Mesenchymal stem cell (in vitro differentiated cells and primary cell): ENCODE measurements at regions not wholly inside any gene's neighbourhood (a gene's known extent, or its start where the extent isn't known, plus 50 kb on each side); places are given as distances from the start of the nearest gene placed in this dataset.

ENCODE experiments used
- DNase-seq: peaks from one replicate; pipeline ENCODE4 v3.0.0-alpha.2; 2013
- H2AFZ ChIP-seq: one replicate; pipeline ENCODE4 v1.6.1; 2013; ENCODE audit warnings: low read depth, mild to moderate bottlenecking, control low read depth, inconsistent platforms, low read length, moderate library complexity
- H2AK5ac ChIP-seq: 2 replicates; pipeline ENCODE4 v1.6.1; 2013; ENCODE audit warnings: low read length, moderate library complexity, mild to moderate bottlenecking, inconsistent platforms; ENCODE audit not compliant: severe bottlenecking
- H2BK120ac ChIP-seq: one replicate; pipeline ENCODE4 v1.6.1; 2013; ENCODE audit warnings: low read depth, mild to moderate bottlenecking, inconsistent platforms, low read length, moderate library complexity
- H2BK12ac ChIP-seq, 2 experiments: one replicate each; pipeline ENCODE4 v1.6.1; 2013; ENCODE audit warnings: inconsistent platforms in 2 of 2, low read length in 2 of 2, mild to moderate bottlenecking in 2 of 2, moderate library complexity in 2 of 2, control low read depth in 1 of 2
- H2BK15ac ChIP-seq: one replicate; pipeline ENCODE4 v1.6.1; 2013; ENCODE audit warnings: mild to moderate bottlenecking, low read depth, inconsistent platforms; ENCODE audit not compliant: poor library complexity, severe bottlenecking
- H2BK5ac ChIP-seq: 2 replicates; pipeline ENCODE4 v1.6.1; 2013; ENCODE audit warnings: low read depth, mild to moderate bottlenecking, low read length, control low read depth, inconsistent platforms; ENCODE audit not compliant: poor library complexity, severe bottlenecking
- H3K14ac ChIP-seq, 2 experiments: one replicate each; pipeline ENCODE4 v1.6.1; 2013; ENCODE audit warnings: inconsistent platforms in 2 of 2, low read length in 2 of 2, control low read depth in 1 of 2, mild to moderate bottlenecking in 1 of 2, moderate library complexity in 1 of 2
- H3K18ac ChIP-seq, 2 experiments: one replicate each; pipeline ENCODE4 v1.6.1; 2013; ENCODE audit warnings: inconsistent platforms in 2 of 2, low read length in 2 of 2, control low read depth in 1 of 2, low read depth in 1 of 2, mild to moderate bottlenecking in 1 of 2
- H3K23ac ChIP-seq, 2 experiments: one replicate each; pipeline ENCODE4 v1.6.1; 2013; ENCODE audit warnings: inconsistent platforms in 2 of 2, low read length in 2 of 2, mild to moderate bottlenecking in 2 of 2, moderate library complexity in 2 of 2, control low read depth in 1 of 2
- H3K27ac ChIP-seq: 2 replicates; pipeline ENCODE4 v1.5.1; 2013; ENCODE audit warnings: mild to moderate bottlenecking, moderate library complexity, low read length, control low read depth, inconsistent platforms; ENCODE audit not compliant: poor library complexity, severe bottlenecking
- H3K27me3 ChIP-seq, 2 experiments: 2 replicates each; pipeline versions ENCODE4 v1.6.1 to v1.7.0; 2013; ENCODE audit warnings: low read length in 2 of 2, mild to moderate bottlenecking in 2 of 2, moderate library complexity in 2 of 2, control low read depth in 1 of 2, inconsistent platforms in 1 of 2; ENCODE audit not compliant: control insufficient read depth in 1 of 2, insufficient read depth in 1 of 2
- H3K36me3 ChIP-seq, 2 experiments: 2 replicates each; pipeline versions ENCODE4 v1.6.1 to v1.7.0; 2013; ENCODE audit warnings: low read length in 2 of 2, control low read depth in 1 of 2, inconsistent platforms in 1 of 2, low read depth in 1 of 2, mild to moderate bottlenecking in 1 of 2; ENCODE audit not compliant: insufficient read depth in 2 of 2, control insufficient read depth in 1 of 2
- H3K4ac ChIP-seq, 2 experiments: one replicate each; pipeline ENCODE4 v1.6.1; 2013; ENCODE audit warnings: inconsistent platforms in 2 of 2, low read length in 2 of 2, mild to moderate bottlenecking in 2 of 2, moderate library complexity in 2 of 2, control low read depth in 1 of 2, low read depth in 1 of 2
- H3K4me1 ChIP-seq: 2 replicates; pipeline ENCODE4 v1.6.1; 2013; ENCODE audit warnings: low read depth, low read length, control low read depth; ENCODE audit not compliant: control insufficient read depth, insufficient read depth
- H3K4me2 ChIP-seq: 2 replicates; pipeline ENCODE4 v1.6.1; 2013; ENCODE audit warnings: low read length, mild to moderate bottlenecking, inconsistent platforms; ENCODE audit not compliant: poor library complexity, severe bottlenecking
- H3K4me3 ChIP-seq, 2 experiments: 2 replicates each; pipeline versions ENCODE4 v1.5.1 to v1.7.0; 2013; ENCODE audit warnings: low read length in 2 of 2, mild to moderate bottlenecking in 2 of 2, control low read depth in 1 of 2, low read depth in 1 of 2; ENCODE audit not compliant: insufficient read depth in 1 of 2
- H3K79me1 ChIP-seq: replicated peaks from 2 replicates; pipeline ENCODE4 v1.6.1; 2013; ENCODE audit warnings: mild to moderate bottlenecking, control low read depth, low read length, inconsistent platforms; ENCODE audit not compliant: poor library complexity, severe bottlenecking
- H3K9ac ChIP-seq: 2 replicates; pipeline ENCODE4 v1.7.0; 2013; ENCODE audit warnings: mild to moderate bottlenecking, low read length, moderate library complexity
- H3K9me3 ChIP-seq: 2 replicates; pipeline ENCODE4 v1.7.0; 2013; ENCODE audit warnings: mild to moderate bottlenecking, low read length; ENCODE audit not compliant: control insufficient read depth
- H4K8ac ChIP-seq: one replicate; pipeline ENCODE4 v1.6.1; 2013; ENCODE audit warnings: inconsistent platforms, mild to moderate bottlenecking, low read length, moderate library complexity
- H4K91ac ChIP-seq: one replicate; pipeline ENCODE4 v1.6.1; 2013; ENCODE audit warnings: mild to moderate bottlenecking, low read length, inconsistent platforms
- WGBS: methylation state at CpG from one replicate; pipeline ENCODE4 v1.1.7; 2013; ENCODE audit warnings: mixed read lengths; 5-methylcytosine and 5-hydroxymethylcytosine counted together

- Histone ChIP-seq H3K23ac (no peak overlapping the region), H3K4me3 (no peak overlapping the region), H3K14ac (no peak overlapping the region), H3K9ac (no peak overlapping the region), H2AK5ac (no peak overlapping the region), H2BK12ac (no peak overlapping the region), H2BK5ac (no peak overlapping the region), H4K91ac (no peak overlapping the region), H3K36me3 (no peaks in the 10 kb centered on the region), H3K79me1 (no peaks in the 10 kb centered on the region), H3K27me3 (no peaks in the 10 kb centered on the region), H4K8ac (no peak overlapping the region), H2AFZ (no peak overlapping the region), H3K9me3 (no peaks in the 10 kb centered on the region), H3K18ac (no peak overlapping the region), H2BK15ac (no peak overlapping the region), H3K4me2 (no peak overlapping the region), H3K27ac (no peak overlapping the region), H3K4me1 (no peaks in the 10 kb centered on the region), H2BK120ac (no peak overlapping the region), H3K4ac (no peak overlapping the region)
- DNase-seq: no peak
- 89% methylated on average over 2 of the region's 3 CpGs for WGBS
Measured at GRCh38 chr4:130668859-130669258, 1572.9 kb downstream of the C4orf33 start.

GRCh38 chr4:130675266-130675665, 1579.3 kb downstream of the C4orf33 start:
- Histone ChIP-seq H3K27me3 (no peaks in the 10 kb centered on the region), H2BK12ac (no peak overlapping the region), H3K27ac (no peak overlapping the region), H3K23ac (no peak overlapping the region), H3K79me1 (no peaks in the 10 kb centered on the region), H2BK15ac (no peak overlapping the region), H2AFZ (no peak overlapping the region), H3K9me3 (no peaks in the 10 kb centered on the region), H4K8ac (no peak overlapping the region), H4K91ac (no peak overlapping the region), H3K4me3 (no peak overlapping the region), H3K18ac (no peak overlapping the region), H3K9ac (no peak overlapping the region), H2AK5ac (no peak overlapping the region), H3K4me1 (no peaks in the 10 kb centered on the region), H3K4ac (no peak overlapping the region), H2BK120ac (no peak overlapping the region), H3K14ac (no peak overlapping the region), H3K36me3 (no peaks in the 10 kb centered on the region), H2BK5ac (no peak overlapping the region), H3K4me2 (no peak overlapping the region)
- DNase-seq: no peak
- WGBS: 69% methylated on average over 2 of the region's 2 CpGs

GRCh38 chr4:130689181-130689580, 1593.2 kb downstream of the C4orf33 start:
- Histone ChIP-seq H2BK12ac (no peak overlapping the region), H3K23ac (no peak overlapping the region), H2BK15ac (no peak overlapping the region), H3K4me1 (no peaks in the 10 kb centered on the region), H2BK5ac (no peak overlapping the region), H3K27me3 (no peaks in the 10 kb centered on the region), H2AK5ac (no peak overlapping the region), H4K91ac (no peak overlapping the region), H2BK120ac (no peak overlapping the region), H4K8ac (no peak overlapping the region), H3K14ac (no peak overlapping the region), H3K36me3 (no peaks in the 10 kb centered on the region), H3K4me2 (no peak overlapping the region), H3K9me3 (peaks cover 4% of the 10 kb centered on the region), H3K4ac (no peak overlapping the region), H3K79me1 (no peaks in the 10 kb centered on the region), H2AFZ (no peak overlapping the region), H3K9ac (no peak overlapping the region), H3K4me3 (no peak overlapping the region), H3K27ac (no peak overlapping the region), H3K18ac (no peak overlapping the region)
- DNase-seq: no peak

- Histone ChIP-seq H3K27ac (no peak overlapping the region), H3K4ac (no peak overlapping the region), H3K14ac (no peak overlapping the region), H3K9ac (no peak overlapping the region), H3K18ac (no peak overlapping the region), H2BK15ac (no peak overlapping the region), H3K79me1 (no peaks in the 10 kb centered on the region), H4K91ac (no peak overlapping the region), H3K4me3 (no peak overlapping the region), H3K27me3 (no peaks in the 10 kb centered on the region), H3K23ac (no peak overlapping the region), H2BK12ac (no peak overlapping the region), H3K4me2 (no peak overlapping the region), H3K36me3 (no peaks in the 10 kb centered on the region), H2BK120ac (no peak overlapping the region), H3K9me3 (no peaks in the 10 kb centered on the region), H2BK5ac (no peak overlapping the region), H3K4me1 (no peaks in the 10 kb centered on the region), H2AK5ac (no peak overlapping the region), H2AFZ (no peak overlapping the region), H4K8ac (no peak overlapping the region)
- WGBS: 74% methylated on average over 1 of the region's 2 CpGs
- no peak for DNase-seq
Measured at GRCh38 chr4:130698251-130698650, 1602.3 kb downstream of the C4orf33 start.
